GM12892 (cell line): ENCODE measurements at regions not wholly inside any gene's neighbourhood (a gene's known extent, or its start where the extent isn't known, plus 50 kb on each side); places are given as distances from the start of the nearest gene placed in this dataset.

Source experiments
- DNase-seq: peaks from one replicate; pipeline ENCODE4 v3.0.0; 2011; ENCODE audit not compliant: insufficient read length
- FAIRE-seq: peaks from 2 replicates; lab custom pipeline; 2011; peaks lifted over from hg19 to GRCh38; lab: Jason Lieb, UNC
- POLR2A ChIP-seq: IDR thresholded peaks from 2 replicates; pipeline ENCODE4 v1.6.1; 2011; ENCODE audit warnings: low read depth, low read length, control low read depth
- POLR2AphosphoS5 ChIP-seq: IDR thresholded peaks from 2 replicates; pipeline ENCODE4 v1.6.1; 2011; ENCODE audit warnings: low read depth, low read length, control low read depth
- TAF1 ChIP-seq: IDR thresholded peaks from 2 replicates; pipeline ENCODE4 v1.6.1; 2011; ENCODE audit warnings: low read depth, mild to moderate bottlenecking, control low read depth, low read length, borderline replicate concordance

DNA sequence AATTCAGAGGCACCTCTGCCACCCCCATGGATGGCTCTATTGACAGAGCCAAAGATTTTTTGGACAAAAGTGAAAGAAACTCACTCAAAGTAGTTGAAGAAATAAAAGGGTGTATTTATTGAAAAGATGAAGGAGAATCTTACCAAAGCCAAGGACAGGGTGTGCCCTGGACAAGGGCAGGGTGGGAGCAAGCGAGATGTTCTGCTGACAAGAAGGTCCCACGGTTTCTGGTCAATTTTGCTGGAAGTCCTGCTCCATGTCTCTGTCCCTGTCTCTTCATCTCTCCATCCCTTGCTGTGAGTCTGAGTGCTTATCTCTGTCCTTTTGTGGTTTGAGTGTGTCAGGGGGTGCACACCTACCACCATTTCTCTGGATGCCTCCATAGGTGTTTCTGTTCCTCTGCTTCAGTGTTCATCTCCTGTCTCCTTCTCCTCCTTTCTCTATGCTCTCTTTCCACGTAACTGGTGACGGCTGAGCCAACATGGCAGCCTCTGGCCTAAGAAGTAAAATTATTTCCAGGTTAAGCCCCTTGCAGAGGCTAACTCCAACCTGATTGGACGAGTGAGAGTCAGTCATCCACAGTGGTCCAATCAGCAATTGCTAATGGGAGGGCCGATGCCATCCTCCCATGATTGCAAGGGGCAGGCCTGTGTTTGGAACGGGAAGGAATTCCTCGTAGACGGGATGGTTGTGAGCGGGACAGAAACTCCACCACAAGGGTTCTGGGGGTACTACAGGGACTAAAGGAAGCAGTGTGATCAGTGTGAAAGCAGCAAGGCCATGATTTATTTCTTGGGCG is 502.1 kb upstream of the CDH4 start:
- no peak for DNase-seq
- TF ChIP-seq POLR2A (no peak), POLR2AphosphoS5 (no peak), TAF1 (no peak)
- FAIRE-seq = no peak

DNA sequence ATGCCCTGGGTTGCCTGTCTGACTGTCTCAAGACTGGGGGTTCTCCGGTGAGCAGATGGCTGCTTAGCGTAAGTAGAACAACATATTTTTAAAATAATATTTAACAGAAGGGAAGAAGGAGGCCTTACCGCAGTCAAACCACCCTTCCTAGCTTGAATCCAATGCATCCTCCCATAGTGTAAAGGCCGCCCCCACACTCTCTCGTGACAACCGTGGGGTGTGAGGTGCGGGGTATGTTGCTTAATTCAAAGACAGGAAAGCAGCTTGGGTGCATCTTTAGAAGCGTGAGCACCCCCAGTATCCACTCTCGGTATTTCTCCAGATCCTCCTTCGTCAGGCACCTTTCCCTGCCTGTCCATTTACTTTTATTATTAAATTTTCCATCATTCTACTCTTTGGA is 501.2 kb upstream of the CDH4 start:
- no peak for FAIRE-seq
- DNase-seq = no peak
- TF ChIP-seq POLR2AphosphoS5 (no peak), POLR2A (no peak), TAF1 (no peak)

DNA sequence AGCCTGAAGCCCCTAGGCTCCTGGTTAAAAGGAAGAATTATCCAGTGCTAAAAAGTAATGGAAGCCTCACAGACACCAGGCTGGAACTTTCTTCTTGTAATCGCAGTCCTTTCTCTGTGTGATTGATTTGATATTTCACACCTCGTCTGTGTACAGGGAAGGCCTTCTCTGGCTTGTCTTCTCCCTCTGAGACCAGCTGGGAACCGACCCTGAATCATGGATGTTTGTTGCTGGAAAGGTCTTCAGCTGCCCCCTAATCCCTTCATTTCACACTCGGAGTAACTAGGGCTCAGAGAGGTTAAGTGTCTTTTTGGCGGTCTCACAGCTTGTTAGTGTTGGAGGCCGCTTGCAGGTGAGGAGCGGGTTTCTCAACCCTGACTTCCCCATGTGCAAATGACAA is 500.2 kb upstream of the CDH4 start:
- DNase-seq (no peak), FAIRE-seq (no peak)
- TF ChIP-seq POLR2AphosphoS5 (no peak), TAF1 (no peak), POLR2A (no peak)

DNA sequence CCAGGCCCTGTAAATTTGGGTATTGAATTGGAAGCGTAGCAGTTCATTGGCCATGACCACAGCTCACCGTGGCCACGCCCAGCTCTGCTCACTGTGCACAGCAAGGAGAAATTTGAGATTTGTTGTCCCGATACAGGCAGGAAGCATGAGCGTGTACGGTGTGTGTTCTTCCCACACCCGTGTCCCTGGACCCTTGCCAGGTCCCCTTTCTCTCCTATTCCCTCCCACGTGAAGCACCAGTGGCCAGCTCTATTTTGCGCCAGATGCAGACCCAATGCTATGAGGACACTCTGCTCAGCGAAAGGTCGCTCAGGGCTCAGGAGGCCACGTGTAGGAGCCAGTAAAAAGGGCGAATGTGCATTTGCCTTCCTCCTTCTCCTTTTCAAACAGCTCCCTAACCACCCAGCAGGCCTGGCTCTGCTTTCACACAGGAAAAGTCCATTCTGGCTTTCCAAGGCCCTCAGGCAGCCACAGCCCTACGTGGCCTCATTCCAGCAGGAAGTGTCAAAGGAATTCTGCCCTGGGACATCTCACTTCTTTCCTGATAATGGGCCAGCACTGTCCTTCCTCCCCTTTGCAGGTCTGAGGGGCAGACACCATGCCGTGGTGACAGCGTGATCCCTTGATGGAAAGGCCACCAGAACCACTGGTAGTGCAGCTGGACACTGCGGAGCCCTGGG is 499.2 kb upstream of the CDH4 start:
- TF ChIP-seq POLR2A (no peak), TAF1 (no peak), POLR2AphosphoS5 (no peak)
- no peak for FAIRE-seq
- no peak for DNase-seq

DNA sequence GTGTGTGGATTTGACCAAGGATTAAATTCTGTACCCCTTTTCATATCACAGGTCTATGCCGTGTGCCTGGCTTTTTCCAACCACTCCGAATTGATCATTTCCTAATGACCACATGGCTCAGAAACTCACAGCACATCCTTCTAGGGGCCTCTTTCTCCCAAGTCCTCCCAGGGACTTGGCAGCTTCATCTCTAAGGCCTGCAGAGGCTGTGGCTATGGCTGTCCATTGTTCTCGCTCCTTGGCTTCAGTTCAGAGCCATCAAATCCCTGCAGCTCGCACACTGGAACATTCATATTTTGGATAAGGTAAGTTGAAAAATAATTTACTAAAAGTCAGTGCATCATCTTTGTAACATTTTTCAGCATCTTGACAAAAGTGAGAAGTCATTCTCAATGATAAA is 497.2 kb upstream of the CDH4 start:
- DNase-seq (no peak), FAIRE-seq (no peak)
- no peak for TF ChIP-seq TAF1
- no peak for TF ChIP-seq POLR2A
- no peak for TF ChIP-seq POLR2AphosphoS5

DNA sequence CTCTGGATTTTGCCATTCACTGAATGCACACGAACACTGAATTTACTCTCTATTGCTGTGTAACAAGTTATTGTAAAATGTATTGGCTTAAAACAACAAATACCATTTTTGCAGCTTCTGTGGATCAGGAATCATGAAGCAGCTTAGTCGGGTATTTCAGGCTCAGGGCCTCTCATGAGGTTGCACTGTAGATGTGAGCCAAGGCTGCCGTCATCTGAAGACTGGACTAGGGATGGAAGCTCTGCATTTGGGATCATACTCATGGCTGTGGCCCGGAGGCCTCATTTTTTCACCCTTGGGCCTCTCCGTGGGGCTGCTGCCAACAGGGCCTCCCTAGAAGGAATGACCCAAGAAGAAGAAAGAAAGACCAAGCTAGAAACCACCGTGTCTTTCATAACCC is 492.4 kb upstream of the CDH4 start:
- DNase-seq (no peak), FAIRE-seq (no peak)
- no peak for TF ChIP-seq POLR2A
- TF ChIP-seq TAF1 = no peak
- no peak for TF ChIP-seq POLR2AphosphoS5

DNA sequence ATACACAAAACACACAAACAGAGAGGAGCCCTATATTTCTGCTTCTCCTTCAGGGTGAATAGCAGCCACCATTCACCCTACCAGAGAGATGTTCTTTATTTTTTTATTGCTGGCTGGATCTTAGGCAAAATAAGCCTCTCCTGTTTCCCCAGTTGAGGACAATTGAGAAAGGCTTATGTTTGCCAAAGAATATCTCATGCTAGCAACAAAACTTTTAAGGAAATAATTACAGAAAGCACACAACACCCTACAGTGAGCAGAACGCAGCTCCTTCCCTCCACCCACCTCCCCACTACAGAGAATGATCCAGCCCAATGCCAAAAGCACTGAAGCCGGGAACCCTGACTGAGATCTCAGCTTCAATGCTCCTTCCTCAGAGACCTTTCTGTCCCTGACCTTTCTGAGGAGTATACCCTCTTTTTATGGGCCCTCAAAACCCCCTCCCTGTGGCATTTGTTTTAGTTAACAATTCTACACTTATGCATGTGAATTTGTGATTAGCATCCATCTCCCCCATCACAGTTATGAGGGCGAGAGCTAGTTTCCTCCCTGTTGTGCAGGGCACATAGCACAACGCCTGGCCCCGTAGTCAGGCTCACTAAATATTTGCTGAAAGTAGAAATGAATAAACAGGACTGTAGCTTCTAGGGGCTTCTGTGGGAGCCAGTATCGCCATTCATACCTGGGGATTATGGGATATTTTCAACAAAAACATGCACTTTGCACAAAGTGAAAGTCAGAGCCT is 491.6 kb upstream of the CDH4 start:
- DNase-seq (no peak), FAIRE-seq (no peak)
- no peak for TF ChIP-seq TAF1
- no peak for TF ChIP-seq POLR2A
- TF ChIP-seq POLR2AphosphoS5 = no peak

DNA sequence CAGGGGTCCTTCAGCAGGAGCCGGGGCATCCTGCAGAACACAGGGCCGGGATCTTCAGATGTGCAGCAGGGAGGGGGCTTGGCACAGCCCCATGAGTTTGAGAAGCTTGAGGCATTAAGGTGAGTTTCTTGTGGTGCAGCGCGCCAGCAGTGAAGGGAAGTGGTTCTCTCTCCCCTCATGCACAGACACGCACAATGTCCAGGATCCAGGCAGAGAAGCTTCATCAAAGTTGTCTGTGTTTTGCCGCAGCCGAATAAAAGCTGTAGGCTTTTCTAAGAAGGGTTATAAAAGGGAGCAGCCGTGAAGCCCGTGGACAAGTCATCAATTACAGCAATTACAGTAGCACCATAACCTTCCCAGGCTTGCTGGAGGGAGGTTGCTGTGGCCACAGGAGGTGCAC is 491.0 kb upstream of the CDH4 start:
- TF ChIP-seq TAF1 (no peak), POLR2AphosphoS5 (no peak), POLR2A (no peak)
- FAIRE-seq (no peak), DNase-seq (no peak)

DNA sequence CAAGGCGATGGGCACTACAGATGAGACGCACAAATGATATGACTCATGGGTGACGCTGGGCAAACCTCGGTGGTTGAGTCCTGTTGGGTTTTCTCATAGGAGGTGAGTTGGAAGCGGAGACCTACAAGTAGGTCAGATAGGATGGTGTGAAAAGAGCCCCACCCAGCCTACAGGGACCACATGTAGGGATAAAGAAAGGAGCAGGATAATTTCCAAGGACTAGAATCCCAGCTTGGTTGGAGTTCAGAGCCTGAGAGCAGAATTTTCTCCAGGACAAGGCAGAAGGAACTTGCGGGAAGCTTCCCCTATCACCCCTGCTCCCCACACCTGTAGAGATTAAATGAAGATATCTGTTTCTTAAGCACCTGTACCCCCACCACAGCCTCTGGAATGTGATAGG is 489.7 kb upstream of the CDH4 start:
- no peak for TF ChIP-seq POLR2A
- no peak for TF ChIP-seq POLR2AphosphoS5
- TF ChIP-seq TAF1 = no peak
- DNase-seq (no peak), FAIRE-seq (no peak)

DNA sequence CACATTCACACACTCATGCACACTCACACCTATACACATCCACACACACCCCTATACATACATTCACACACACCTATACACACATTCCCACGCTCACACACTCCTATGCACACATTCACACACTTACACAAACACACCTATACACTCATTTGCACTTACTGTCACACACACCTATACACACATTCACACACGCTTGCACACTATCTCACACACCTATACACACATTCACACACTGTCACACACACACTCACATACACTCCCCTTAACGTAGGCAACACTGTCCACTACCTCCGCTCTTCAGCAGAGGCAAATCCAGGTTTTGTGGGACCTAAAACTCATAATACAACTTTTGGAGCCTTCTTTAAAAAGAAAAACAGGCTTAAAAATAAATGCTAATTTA is 487.7 kb upstream of the CDH4 start:
- DNase-seq (no peak), FAIRE-seq (no peak)
- TF ChIP-seq POLR2A (no peak), POLR2AphosphoS5 (no peak), TAF1 (no peak)

DNA sequence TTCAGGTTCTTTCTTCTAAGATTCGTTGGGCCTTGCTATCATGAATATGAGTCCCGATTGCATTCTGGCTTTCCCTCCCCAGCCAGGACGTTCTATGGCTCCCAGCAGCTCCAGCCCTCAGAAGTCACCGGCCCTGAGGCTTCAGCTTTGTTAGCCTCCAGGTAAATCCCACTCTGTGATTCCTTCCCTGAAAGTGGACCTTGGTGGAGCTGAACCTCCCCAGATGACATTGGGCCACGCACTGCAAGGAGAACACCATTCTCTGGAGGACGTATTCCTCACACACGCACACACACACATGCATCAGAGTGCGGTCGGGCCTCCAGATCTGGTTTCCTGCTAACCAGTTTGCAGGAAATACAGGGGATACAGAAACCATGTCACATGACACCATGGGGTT is 487.3 kb upstream of the CDH4 start:
- DNase-seq (no peak), FAIRE-seq (no peak)
- TF ChIP-seq POLR2A = no peak

DNA sequence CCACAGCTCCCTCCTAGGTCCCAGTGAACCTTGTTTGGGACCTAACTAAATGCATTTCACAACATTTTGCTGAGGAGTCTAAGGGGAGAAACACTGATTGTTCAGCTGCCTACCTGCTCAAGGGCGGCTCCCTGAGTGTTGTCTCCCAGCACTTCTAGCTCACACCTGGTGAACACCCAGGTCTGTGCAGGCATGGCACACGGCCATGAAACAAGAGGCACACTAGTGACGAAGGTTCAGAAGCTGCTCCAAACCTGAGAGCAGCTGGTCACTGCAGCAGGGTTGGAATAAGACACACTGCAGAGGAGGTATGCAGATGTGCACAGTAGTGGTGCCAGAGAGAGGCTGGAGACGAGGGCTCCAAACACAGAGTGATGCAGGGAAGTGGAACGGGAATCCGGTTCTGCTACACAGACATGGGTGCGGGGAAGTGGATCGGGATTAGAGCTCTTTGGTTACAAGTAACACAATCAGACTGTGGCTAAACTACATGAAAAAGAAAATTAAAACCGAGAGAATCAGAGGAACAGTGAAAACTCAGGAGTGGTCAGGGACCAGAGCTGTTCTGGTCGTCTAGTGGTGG is 486.1 kb upstream of the CDH4 start:
- DNase-seq (no peak), FAIRE-seq (no peak)
- TF ChIP-seq POLR2AphosphoS5 (no peak), TAF1 (no peak), POLR2A (no peak)
